Lung (tissue), 11 donors: ENCODE measurements at regions not wholly inside any gene's neighbourhood (a gene's known extent, or its start where the extent isn't known, plus 50 kb on each side); places are given as distances from the start of the nearest gene placed in this dataset.

Experiments used
- ATAC-seq: fragments of 200-7000 bp; cut with Tn5 transposase; one replicate; pipeline ENCODE4 v1.9.1; 2020; ENCODE audit warnings: moderate number of reproducible peaks; ENCODE audit not compliant: insufficient read depth, low FRiP score
- DNase-seq, 3 donors: peaks; one replicate each; pipeline ENCODE4 v3.0.0-alpha.2; 2013 to 2017
- H3K27ac ChIP-seq, 2 donors: one replicate each; pipeline ENCODE4 v1.5.1; 2013; ENCODE audit warnings: mild to moderate bottlenecking in 2 of 2, moderate library complexity in 2 of 2, control low read depth in 1 of 2, inconsistent platforms in 1 of 2, low read depth in 1 of 2, low read length in 1 of 2
- H3K27me3 ChIP-seq, 3 donors: one replicate each; pipeline ENCODE4 v1.5.1; 2013; ENCODE audit warnings: low read length in 2 of 3; ENCODE audit not compliant: control insufficient read depth in 3 of 3, insufficient read depth in 3 of 3
- H3K36me3 ChIP-seq, 4 donors: one replicate each; pipeline ENCODE4 v1.5.1; 2013; ENCODE audit warnings: low read length in 4 of 4, mild to moderate bottlenecking in 1 of 4, moderate library complexity in 1 of 4; ENCODE audit not compliant: control insufficient read depth in 4 of 4, insufficient read depth in 4 of 4
- H3K4me1 ChIP-seq, 5 donors: one replicate each; pipeline ENCODE4 v1.5.1; 2013; ENCODE audit warnings: low read length in 5 of 5, mild to moderate bottlenecking in 2 of 5, moderate library complexity in 1 of 5; ENCODE audit not compliant: control insufficient read depth in 5 of 5, insufficient read depth in 5 of 5
- H3K4me3 ChIP-seq: one replicate; pipeline ENCODE4 v1.5.1; 2013; ENCODE audit warnings: mild to moderate bottlenecking, control low read depth, moderate library complexity
- H3K9ac ChIP-seq, 2 donors: one replicate each; pipeline ENCODE4 v1.5.1; 2013; ENCODE audit warnings: low read length in 2 of 2, control low read depth in 1 of 2; ENCODE audit not compliant: insufficient read depth in 1 of 2
- H3K9me3 ChIP-seq, 4 donors: one replicate each; pipeline ENCODE4 v1.5.1; 2013; ENCODE audit warnings: low read length in 3 of 4, mild to moderate bottlenecking in 1 of 4, moderate library complexity in 1 of 4; ENCODE audit not compliant: control insufficient read depth in 4 of 4, insufficient read depth in 3 of 4
- CTCF ChIP-seq: IDR thresholded peaks from 2 replicates; pipeline ENCODE4 v1.5.1; 2012; ENCODE audit warnings: mild to moderate bottlenecking; ENCODE audit errors: control extremely low read depth, extremely low read depth
- WGBS, 2 donors: extraction: QIAGEN DNeasy Blood & Tissue Kit; methylation state at CpG; one replicate each; pipeline ENCODE4 v1.1.7; 2013; 5-methylcytosine and 5-hydroxymethylcytosine counted together
- donor health status: control.
- donor health status: control.
- donor health status: Bipolar disorder and iron deficiency.
- donor health status: healthy.
- donor health status: DM: yes; HTN: yes; CAD: no.

- ATAC-seq (no peak), DNase-seq (no peak)
- Histone ChIP-seq H3K9me3 (no peaks in the 10 kb centered on the region), H3K4me3 (no peak overlapping the region), H3K36me3 (no peaks in the 10 kb centered on the region), H3K27me3 (no peaks in the 10 kb centered on the region), H3K4me1 (no peaks in the 10 kb centered on the region), H3K27ac (no peak overlapping the region), H3K9ac (no peak overlapping the region)
- TF ChIP-seq CTCF = no peak
- 90 to 91% methylated on average over 4 of the region's 4 CpGs for WGBS, 2 donors
Observed at GRCh38 chr2:9747396-9747795, 95.9 kb upstream of the TAF1B start.

- WGBS, 2 donors = 90 to 91% methylated on average over 6 of the region's 6 CpGs
- no peak for ATAC-seq
- TF ChIP-seq CTCF = no peak
Observed at GRCh38 chr2:9748577-9748976, 94.7 kb upstream of the TAF1B start.

GRCh38 chr2:9749546-9750223 is 93.6 kb upstream of the TAF1B start:
- Histone ChIP-seq H3K4me1 (peaks cover 0 to 11% (median 4%) of the 10 kb centered on the region in 5 donors), H3K9me3 (peaks cover 0 to 1% (median 0%) of the 10 kb centered on the region in 4 donors), H3K27me3 (peaks cover 0 to 4% (median 0%) of the 10 kb centered on the region in 3 donors), H3K27ac (no peak overlapping the region), H3K4me3 (no peak overlapping the region), H3K36me3 (no peaks in the 10 kb centered on the region), H3K9ac (no peak overlapping the region)
- DNase-seq (no peak), ATAC-seq (no peak)
- no peak for TF ChIP-seq CTCF
- WGBS, 2 donors = 88 to 90% methylated on average over 9 of the region's 9 CpGs

More at GRCh38 chr2:9748577-9748976, 94.7 kb upstream of the TAF1B start:
- Histone ChIP-seq H3K27ac (no peak overlapping the region), H3K9me3 (peaks cover 0 to 1% (median 0%) of the 10 kb centered on the region in 4 donors), H3K27me3 (peaks cover 0 to 4% (median 0%) of the 10 kb centered on the region in 3 donors), H3K36me3 (no peaks in the 10 kb centered on the region), H3K9ac (no peak overlapping the region), H3K4me3 (no peak overlapping the region), H3K4me1 (peaks cover 0 to 8% (median 3%) of the 10 kb centered on the region in 5 donors)
- no peak for DNase-seq
